OCI-LY1 (cell line): ENCODE measurements at regions not wholly inside any gene's neighbourhood (a gene's known extent, or its start where the extent isn't known, plus 50 kb on each side); places are given as distances from the start of the nearest gene placed in this dataset.

Experiments
- H2AFZ ChIP-seq: fragments of 200-600 bp; sonication (generic), shearing (Covaris generic); 2 replicates; pipeline ENCODE4 v1.6.0; 2014; ENCODE audit warnings: antibody characterized with exemption, mild to moderate bottlenecking, low read length
- H3F3A ChIP-seq: fragments of 200-600 bp; sonication (generic), shearing (Covaris generic); 2 replicates; pipeline ENCODE4 v1.6.0; 2014; ENCODE audit warnings: mild to moderate bottlenecking, antibody characterized with exemption, low read length, moderate library complexity; ENCODE audit not compliant: insufficient read depth
- H3K27ac ChIP-seq: fragments of 200-600 bp; sonication (generic); 2 replicates; pipeline ENCODE4 v1.5.1; 2014; ENCODE audit warnings: low read length, mixed run types, mild to moderate bottlenecking, low read depth; ENCODE audit not compliant: poor library complexity, severe bottlenecking
- H3K27me3 ChIP-seq: fragments of 200-600 bp; sonication (generic); 2 replicates; pipeline ENCODE4 v1.6.0; 2014; ENCODE audit warnings: antibody characterized with exemption, mild to moderate bottlenecking, low read length, moderate library complexity; ENCODE audit not compliant: insufficient read depth
- H3K36me3 ChIP-seq: fragments of 200-600 bp; sonication (generic); 2 replicates; pipeline ENCODE4 v1.6.1; 2014; ENCODE audit warnings: mild to moderate bottlenecking, antibody characterized with exemption, low read length, moderate library complexity, mixed read lengths; ENCODE audit not compliant: insufficient read depth
- H3K4me1 ChIP-seq: fragments of 200-600 bp; sonication (generic); 2 replicates; pipeline ENCODE4 v1.5.1; 2014; ENCODE audit warnings: mild to moderate bottlenecking, low read length, moderate library complexity; ENCODE audit not compliant: insufficient read depth, severe bottlenecking
- H3K4me2 ChIP-seq: fragments of 200-600 bp; sonication (generic), shearing (Covaris generic); 2 replicates; pipeline ENCODE4 v1.6.1; 2014; ENCODE audit warnings: low read length
- H3K4me3 ChIP-seq: fragments of 200-600 bp; sonication (generic); 2 replicates; pipeline ENCODE4 v1.5.1; 2014; ENCODE audit warnings: low read length, low read depth, mild to moderate bottlenecking, mixed read lengths; ENCODE audit not compliant: poor library complexity, severe bottlenecking
- H3K79me2 ChIP-seq: fragments of 200-600 bp; shearing (Covaris generic); 2 replicates; pipeline ENCODE4 v1.6.1; 2016; ENCODE audit warnings: mixed run types, low read length, mixed read lengths; ENCODE audit not compliant: insufficient read depth
- H3K9ac ChIP-seq: fragments of 200-600 bp; sonication (generic), shearing (Covaris generic); 2 replicates; pipeline ENCODE4 v1.6.1; 2014; ENCODE audit warnings: mild to moderate bottlenecking, low read length, mixed read lengths
- H3K9me2 ChIP-seq: fragments of 200-600 bp; sonication (generic), shearing (Covaris generic); 2 replicates; pipeline ENCODE4 v1.6.1; 2014; ENCODE audit warnings: low read depth, mild to moderate bottlenecking, low read length, mixed read lengths
- H3K9me3 ChIP-seq: fragments of 200-600 bp; shearing (Covaris generic); 2 replicates; pipeline ENCODE4 v1.6.1; 2014; ENCODE audit warnings: low read length, mixed read lengths
- H4K20me1 ChIP-seq: fragments of 200-600 bp; sonication (generic), shearing (Covaris generic); 2 replicates; pipeline ENCODE4 v1.6.0; 2016; ENCODE audit warnings: mild to moderate bottlenecking, low read length; ENCODE audit not compliant: insufficient read depth
- CTCF ChIP-seq: fragments of 200-600 bp; sonication (generic), shearing (Covaris generic); IDR thresholded peaks from 2 replicates; pipeline ENCODE4 v1.5.1; 2017; ENCODE audit warnings: mild to moderate bottlenecking, antibody characterized with exemption, low read length, moderate library complexity, mixed read lengths
- EZH2 ChIP-seq: fragments of 200-600 bp; sonication (generic), shearing (Covaris generic); IDR thresholded peaks from 2 replicates; pipeline ENCODE4 v1.8.0; 2017; ENCODE audit warnings: borderline replicate concordance, mixed run types, mild to moderate bottlenecking, antibody characterized with exemption, low read length, moderate library complexity, mixed read lengths

GRCh38 chr9:24118190-24118589 is 292.1 kb upstream of the ELAVL2 start:
- Histone ChIP-seq H3K9ac (no peak overlapping the region), H3K4me1 (no peaks in the 10 kb centered on the region), H2AFZ (no peak overlapping the region), H3K27ac (no peak overlapping the region), H3K4me3 (no peak overlapping the region), H3K9me3 (no peaks in the 10 kb centered on the region), H4K20me1 (no peaks in the 10 kb centered on the region), H3K36me3 (no peaks in the 10 kb centered on the region), H3K79me2 (no peaks in the 10 kb centered on the region), H3F3A (no peaks in the 10 kb centered on the region), H3K9me2 (no peaks in the 10 kb centered on the region), H3K4me2 (no peak overlapping the region), H3K27me3 (no peaks in the 10 kb centered on the region)
- TF ChIP-seq EZH2 (no peak), CTCF (no peak)

GRCh38 chr9:24096756-24097155 is 270.7 kb upstream of the ELAVL2 start:
- H3K27me3 ChIP-seq, result no peaks in the 10 kb centered on the region
- no peak overlapping the region for H3K4me3 ChIP-seq
- no peak overlapping the region for H2AFZ ChIP-seq
- no peak overlapping the region for H3K4me2 ChIP-seq
- no peak overlapping the region for H3K27ac ChIP-seq
- H3F3A ChIP-seq, result no peaks in the 10 kb centered on the region
- TF ChIP-seq CTCF (no peak), EZH2 (no peak)
- no peaks in the 10 kb centered on the region for H4K20me1 ChIP-seq
- H3K79me2 ChIP-seq, result no peaks in the 10 kb centered on the region
- no peaks in the 10 kb centered on the region for H3K36me3 ChIP-seq
- H3K9ac ChIP-seq, result no peak overlapping the region
- no peaks in the 10 kb centered on the region for H3K9me2 ChIP-seq
- no peaks in the 10 kb centered on the region for H3K4me1 ChIP-seq
- no peaks in the 10 kb centered on the region for H3K9me3 ChIP-seq

GRCh38 chr9:24095246-24095645 is 269.2 kb upstream of the ELAVL2 start:
- Histone ChIP-seq H3K4me1 (no peaks in the 10 kb centered on the region), H3K4me2 (no peak overlapping the region), H3K9me2 (no peaks in the 10 kb centered on the region), H3K4me3 (no peak overlapping the region), H3K9me3 (no peaks in the 10 kb centered on the region), H3F3A (no peaks in the 10 kb centered on the region), H4K20me1 (no peaks in the 10 kb centered on the region), H3K27me3 (no peaks in the 10 kb centered on the region), H3K79me2 (no peaks in the 10 kb centered on the region), H3K9ac (no peak overlapping the region), H3K27ac (no peak overlapping the region), H3K36me3 (no peaks in the 10 kb centered on the region), H2AFZ (no peak overlapping the region)
- TF ChIP-seq EZH2, result no peak
- TF ChIP-seq CTCF, result no peak
